GM12878 (cell line): ENCODE measurements at regions not wholly inside any gene's neighbourhood (a gene's known extent, or its start where the extent isn't known, plus 50 kb on each side); places are given as distances from the start of the nearest gene placed in this dataset.

Source experiments
- ATAC-seq: fragments of 200-7000 bp; cut with Tn5 transposase; 3 replicates; pipeline ENCODE4 v1.9.1; 2020; ENCODE audit warnings: mild to moderate bottlenecking, moderate library complexity
- BruUV-seq: library from RNA; stranded (reverse); fragments of 400-500 nt; replicated peaks from 2 replicates; lab custom pipeline; 2021; lab: Mats Ljungman, UMichigan
- CTCF ChIA-PET: fragments of 300-600 bp; sonication (Branson Sonifier 250); formaldehyde crosslinking; extraction: SDS; loops from one replicate; lab custom pipeline; 2021; ENCODE audit warnings: inconsistent platforms; lab: Yijun Ruan, JAX
- POLR2A ChIA-PET: fragments of 350-600 bp; formaldehyde crosslinking; extraction: SDS; loops from one replicate; lab custom pipeline; 2021; ENCODE audit warnings: inconsistent platforms; lab: Charles Lee
- RAD21 ChIA-PET: fragments of 300-600 bp; sonication (Branson Sonifier 250); formaldehyde crosslinking; loops from one replicate; lab custom pipeline; 2023; ENCODE audit warnings: antibody characterized with exemption; ENCODE audit not compliant: unreplicated experiment; lab: Charles Lee
- SMC1A ChIA-PET: fragments of 300-600 bp; sonication (Branson Sonifier 250); formaldehyde crosslinking; loops from one replicate; lab custom pipeline; 2023; ENCODE audit not compliant: unreplicated experiment, uncharacterized antibody; lab: Charles Lee
- DNase-seq: peaks from one replicate; pipeline ENCODE4 v3.0.0-alpha.2; 2011; ENCODE audit warnings: low read depth, low spot score
- FAIRE-seq: peaks from 3 replicates; lab custom pipeline; 2011; peaks lifted over from hg19 to GRCh38; lab: Jason Lieb, UNC
- H2AFZ ChIP-seq: 2 replicates; pipeline ENCODE4 v1.6.0; 2011; ENCODE audit warnings: low read depth, low read length, control low read depth; ENCODE audit not compliant: control insufficient read depth
- H3K27ac ChIP-seq: 2 replicates; pipeline ENCODE4 v1.5.1; 2011; ENCODE audit warnings: control low read depth; ENCODE audit not compliant: control insufficient read depth, insufficient read depth
- H3K27me3 ChIP-seq, 2 experiments: replicated peaks in 1 of 2; 2 replicates each; pipeline versions ENCODE4 v1.6.0 to v1.6.1; 2011; ENCODE audit warnings: low read length in 1 of 2; ENCODE audit not compliant: control insufficient read depth in 2 of 2, insufficient read depth in 2 of 2
- H3K36me3 ChIP-seq, 2 experiments: 2 replicates each; pipeline ENCODE4 v1.5.1; 2011; ENCODE audit warnings: low read length in 1 of 2; ENCODE audit not compliant: control insufficient read depth in 2 of 2, insufficient read depth in 2 of 2
- H3K4me1 ChIP-seq: 2 replicates; pipeline ENCODE4 v1.6.1; 2011; ENCODE audit warnings: mild to moderate bottlenecking, low read length, moderate library complexity, mixed read lengths; ENCODE audit not compliant: control insufficient read depth, insufficient read depth
- H3K4me2 ChIP-seq: 2 replicates; pipeline ENCODE4 v1.6.0; 2011; ENCODE audit warnings: control low read depth; ENCODE audit not compliant: control insufficient read depth, insufficient read depth
- H3K4me3 ChIP-seq: fragments of 200-600 bp; sonication (generic); 2 replicates; pipeline ENCODE4 v1.5.1; 2016
- H3K79me2 ChIP-seq: 2 replicates; pipeline ENCODE4 v1.6.0; 2011; ENCODE audit warnings: low read length; ENCODE audit not compliant: control insufficient read depth, insufficient read depth
- H3K9ac ChIP-seq: 2 replicates; pipeline ENCODE4 v1.8.0; 2011; ENCODE audit warnings: low read length, control low read depth, mixed read lengths; ENCODE audit not compliant: control insufficient read depth, insufficient read depth
- H3K9me3 ChIP-seq: replicated peaks from 3 replicates; pipeline ENCODE4 v1.5.1; 2011; ENCODE audit warnings: mild to moderate bottlenecking, low read length; ENCODE audit not compliant: control insufficient read depth, insufficient read depth
- H4K20me1 ChIP-seq: 2 replicates; pipeline ENCODE4 v1.6.0; 2011; ENCODE audit not compliant: control insufficient read depth, insufficient read depth
- BRCA1 ChIP-seq: IDR thresholded peaks from 2 replicates; pipeline ENCODE4 v1.6.1; 2011; ENCODE audit warnings: low read depth, low read length, improper control_type of control experiment
- CBFB ChIP-seq: IDR thresholded peaks from 2 replicates; pipeline ENCODE4 v1.6.1; 2016; ENCODE audit warnings: antibody characterized with exemption, low read depth
- E2F8 ChIP-seq: fragments of 450-650 bp; IDR thresholded peaks from 2 replicates; pipeline ENCODE4 v1.6.1; 2018; ENCODE audit warnings: mild to moderate bottlenecking, low read depth, moderate library complexity; ENCODE audit not compliant: partially characterized antibody
- EED ChIP-seq: sonication (generic); IDR thresholded peaks from 2 replicates; pipeline ENCODE4 v1.6.1; 2016; ENCODE audit warnings: antibody characterized with exemption, low read depth
- ETV6 ChIP-seq, 2 experiments: fragments of 450-650 bp in 1 of 2; IDR thresholded peaks in 1 of 2; conservative IDR thresholded peaks in 1 of 2; 2 replicates each; pipeline ENCODE4 v1.6.1; 2014; ENCODE audit warnings: antibody characterized with exemption in 1 of 2, borderline replicate concordance in 1 of 2, low read depth in 1 of 2, mild to moderate bottlenecking in 1 of 2, moderate library complexity in 1 of 2
- IKZF2 ChIP-seq, 2 experiments: fragments of 450-650 bp; IDR thresholded peaks; 2 replicates each; pipeline ENCODE4 v1.6.1; 2017; ENCODE audit warnings: mild to moderate bottlenecking in 2 of 2, moderate library complexity in 2 of 2
- IRF4 ChIP-seq: IDR thresholded peaks from 2 replicates; pipeline ENCODE4 v1.6.1; 2011; ENCODE audit warnings: low read depth, low read length
- JUNB ChIP-seq: IDR thresholded peaks from 2 replicates; pipeline ENCODE4 v1.6.1; 2016; ENCODE audit warnings: antibody characterized with exemption, mild to moderate bottlenecking
- NKRF ChIP-seq: fragments of 450-650 bp; conservative IDR thresholded peaks from 2 replicates; pipeline ENCODE4 v1.6.1; 2017; ENCODE audit warnings: mild to moderate bottlenecking, moderate library complexity
- POLR2AphosphoS5 ChIP-seq: IDR thresholded peaks from 2 replicates; pipeline ENCODE4 v1.6.1; 2011; ENCODE audit warnings: mild to moderate bottlenecking, low read length, inconsistent platforms
- RUNX3 ChIP-seq: IDR thresholded peaks from 2 replicates; pipeline ENCODE4 v1.6.1; 2012; ENCODE audit warnings: low read length, inconsistent platforms
- SP1 ChIP-seq: IDR thresholded peaks from one replicate; pipeline ENCODE4 v1.6.1; 2011; ENCODE audit warnings: low read depth, low read length
- TCF7 ChIP-seq: IDR thresholded peaks from 2 replicates; pipeline ENCODE4 v1.6.1; 2014; ENCODE audit warnings: antibody characterized with exemption, borderline replicate concordance
- ZNF217 ChIP-seq: fragments of 450-650 bp; IDR thresholded peaks from 2 replicates; pipeline ENCODE4 v1.6.1; 2017; ENCODE audit warnings: antibody characterized with exemption, mild to moderate bottlenecking
- ZNF24 ChIP-seq: fragments of 450-650 bp; IDR thresholded peaks from 2 replicates; pipeline ENCODE4 v1.6.1; 2017; ENCODE audit warnings: antibody characterized with exemption, mild to moderate bottlenecking
- ZNF622 ChIP-seq: fragments of 450-650 bp; IDR thresholded peaks from 2 replicates; pipeline ENCODE4 v1.6.1; 2017; ENCODE audit warnings: mild to moderate bottlenecking, inconsistent platforms
- WGBS: methylation state at CpG from one replicate; pipeline ENCODE4 v1.1.6; 2016; ENCODE audit warnings: low lambda C conversion rate; ENCODE audit not compliant: insufficient replicate concordance, insufficient coverage; ENCODE audit errors: missing lambda C conversion rate; 5-methylcytosine and 5-hydroxymethylcytosine counted together
- in situ Hi-C: fragments of 300-500 bp; cut with MboI; formaldehyde crosslinking; loops from 9 replicates; pipeline ENCODE4 v1.14.3; 2018; ENCODE audit warnings: mixed read lengths
- intact Hi-C: fragments of 100-400 bp; cut with micrococcal nuclease; formaldehyde crosslinking; loops from one replicate; pipeline ENCODE4 v1.14.2; 2022; ENCODE audit not compliant: unreplicated experiment

- Histone ChIP-seq H3K27me3 (no peaks in the 10 kb centered on the region), H3K27ac (no peak overlapping the region), H3K4me1 (no peaks in the 10 kb centered on the region), H3K79me2 (no peaks in the 10 kb centered on the region), H3K4me2 (no peak overlapping the region), H3K9me3 (no peaks in the 10 kb centered on the region), H2AFZ (no peak overlapping the region), H3K9ac (no peak overlapping the region), H4K20me1 (no peaks in the 10 kb centered on the region), H3K4me3 (no peak overlapping the region), H3K36me3 (no peaks in the 10 kb centered on the region)
- FAIRE-seq (no peak), ATAC-seq (0 out of 3 replicates have a peak, but pooled peaks have one; percentile 27), DNase-seq (no peak)
- WGBS = 3% methylated on average over 1 of the region's 1 CpG
- in situ Hi-C loops = no loop called here
- ChIA-PET SMC1A (no interaction called here), CTCF (no interaction called here), RAD21 (no interaction called here), POLR2A (no interaction called here)
- TF ChIP-seq ZNF217 (peak; percentile 52; the same call in 1 of the 2 replicates), ZNF622 (no peak), CBFB (no peak), SP1 (no peak), JUNB (peak; percentile 63)
- intact Hi-C loops = no loop called here
- BruUV-seq = no TSS peak
Measured at GRCh38 chr16:76932541-76933211, 258.3 kb upstream of the MON1B start.

- no peak overlapping the region for H3K4me2 ChIP-seq
- FAIRE-seq = no peak
- no peaks in the 10 kb centered on the region for H3K4me1 ChIP-seq
- ChIA-PET POLR2A (no interaction called here), CTCF (no interaction called here), RAD21 (no interaction called here), SMC1A (interaction anchor here (0.6 kb wide), 1 partner anchor 12 kb away, joined by 3 read pairs; no protein-coding TSS in a partner anchor)
- no peak for ATAC-seq
- no peak overlapping the region for H3K27ac ChIP-seq
- H2AFZ ChIP-seq = no peak overlapping the region
- H3K9me3 ChIP-seq = no peaks in the 10 kb centered on the region
- in situ Hi-C loops (no loop called here), intact Hi-C loops (no loop called here)
- H3K36me3 ChIP-seq = no peaks in the 10 kb centered on the region
- H4K20me1 ChIP-seq = no peaks in the 10 kb centered on the region
- no peak for DNase-seq
- H3K4me3 ChIP-seq = no peak overlapping the region
- BruUV-seq = no TSS peak
- H3K9ac ChIP-seq = no peak overlapping the region
- H3K79me2 ChIP-seq = no peaks in the 10 kb centered on the region
- no peaks in the 10 kb centered on the region for H3K27me3 ChIP-seq
- 6% methylated on average over 1 of the region's 1 CpG for WGBS
- TF ChIP-seq POLR2AphosphoS5 = no peak
- TF ChIP-seq NKRF = no peak
- no peak for TF ChIP-seq BRCA1
- TF ChIP-seq ETV6 (conservative IDR thresholded peaks at IDR 0.05 in 1 of 2, IDR thresholded peaks at IDR 0.05 in 1 of 2; ENCODE audit: borderline replicate concordance in 1 of 2, low read depth in 1 of 2) = no peak
- TF ChIP-seq ZNF24 = no peak
- TF ChIP-seq IKZF2 (IDR thresholded peaks at IDR 0.05) = no peak
- no peak for TF ChIP-seq EED
- TF ChIP-seq TCF7 = no peak
- no peak for TF ChIP-seq RUNX3
- no peak for TF ChIP-seq IRF4
- TF ChIP-seq E2F8 = no peak
Measured at GRCh38 chr16:76940251-76940650, 250.7 kb upstream of the MON1B start.
